ENCODE measurements at regions not wholly inside any gene's neighbourhood (a gene's known extent, or its start where the extent isn't known, plus 50 kb on each side); places are given as distances from the start of the nearest gene placed in this dataset.

DNA sequence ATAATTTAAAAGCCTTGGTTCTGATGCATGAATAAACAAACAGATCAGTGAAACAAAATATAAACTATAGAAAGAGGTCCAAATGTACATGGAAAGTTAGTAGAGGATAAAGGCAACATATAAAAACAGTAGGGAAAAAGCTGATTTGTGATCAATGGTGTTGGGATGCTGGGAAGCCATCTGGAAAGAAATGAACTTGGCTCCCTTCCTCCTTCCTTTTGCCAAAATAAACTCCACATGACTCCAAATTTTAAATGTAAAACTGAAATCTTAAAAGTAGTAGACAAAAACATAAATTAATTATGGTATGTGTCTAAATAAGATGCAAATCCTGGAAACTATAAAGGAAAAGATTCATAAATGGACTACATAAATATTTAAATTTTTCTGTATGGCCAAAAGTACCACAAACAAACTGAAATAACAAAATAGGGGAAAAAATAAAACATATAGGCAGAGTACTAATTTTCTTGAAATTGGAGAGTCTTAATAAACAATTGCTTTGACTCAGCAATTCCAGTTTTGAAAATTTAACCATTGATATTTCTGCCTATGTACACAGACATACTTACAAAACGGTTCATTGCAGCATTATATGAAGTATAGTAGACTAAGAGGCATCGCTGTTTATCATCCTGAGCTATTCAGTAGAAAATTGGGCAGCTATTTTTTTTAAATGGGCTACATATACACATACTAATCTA lies 77.0 kb upstream of the TRIM24 start:
- H3K4me1 ChIP-seq (ENCODE audit: low read depth), result no peaks in the 10 kb centered on the region
- H3K36me3 ChIP-seq (ENCODE audit: low read depth), result no peaks in the 10 kb centered on the region
- no peak for DNase-seq
- no peaks in the 10 kb centered on the region for H3K9me3 ChIP-seq
- TF ChIP-seq CTCF (IDR thresholded peaks at IDR 0.05), result no peak
- no peak for ATAC-seq
- intact Hi-C loops (cut with DNase I, micrococcal nuclease), result no loop called here
- H3K4me3 ChIP-seq, result no peak overlapping the region

GRCh38 chr7:138386821-138387220 lies 73.2 kb upstream of the TRIM24 start:
- no peaks in the 10 kb centered on the region for H3K36me3 ChIP-seq (ENCODE audit: low read depth)
- H3K9me3 ChIP-seq, result no peaks in the 10 kb centered on the region
- H3K4me3 ChIP-seq, result no peak overlapping the region
- no peak for DNase-seq
- no peak for ATAC-seq
- H3K4me1 ChIP-seq (ENCODE audit: low read depth), result no peaks in the 10 kb centered on the region
- intact Hi-C loops (cut with DNase I, micrococcal nuclease), result no loop called here
- TF ChIP-seq CTCF (IDR thresholded peaks at IDR 0.05), result no peak

GRCh38 chr7:138387755-138388475 lies 72.1 kb upstream of the TRIM24 start:
- ATAC-seq (peak; percentile 21), DNase-seq (no peak)
- H3K9me3 ChIP-seq, result no peaks in the 10 kb centered on the region
- intact Hi-C loops (cut with DNase I, micrococcal nuclease), result no loop called here
- TF ChIP-seq CTCF (IDR thresholded peaks at IDR 0.05), result no peak
- H3K4me1 ChIP-seq (ENCODE audit: low read depth), result no peaks in the 10 kb centered on the region
- no peak overlapping the region for H3K4me3 ChIP-seq
- no peaks in the 10 kb centered on the region for H3K36me3 ChIP-seq (ENCODE audit: low read depth)

GRCh38 chr7:138388673-138389491 lies 71.2 kb upstream of the TRIM24 start:
- intact Hi-C loops (cut with DNase I, micrococcal nuclease), result no loop called here

More at GRCh38 chr7:138388673-138389491, 71.2 kb upstream of the TRIM24 start:
- Histone ChIP-seq H3K4me3 (no peak overlapping the region), H3K4me1 (ENCODE audit: low read depth) (no peaks in the 10 kb centered on the region), H3K9me3 (no peaks in the 10 kb centered on the region), H3K36me3 (ENCODE audit: low read depth) (no peaks in the 10 kb centered on the region)
- TF ChIP-seq CTCF (IDR thresholded peaks at IDR 0.05), result no peak
- ATAC-seq, result peak; percentile 80
- DNase-seq, result peak in 1 of 3 donors; percentile 14

Measured in mucosa of descending colon (tissue), 3 donors.